RWPE2 (cell line): ENCODE measurements at regions not wholly inside any gene's neighbourhood (a gene's known extent, or its start where the extent isn't known, plus 50 kb on each side); places are given as distances from the start of the nearest gene placed in this dataset.

Experiments used
- ATAC-seq: fragments of 200-7000 bp; cut with Tn5 transposase; 3 replicates; pipeline ENCODE4 v1.9.1; 2021; ENCODE audit warnings: low read depth
- DNase-seq: peaks from one replicate; pipeline ENCODE4 v3.0.0-alpha.2; 2020; ENCODE audit warnings: low spot score
- H3K27ac ChIP-seq: fragments of 450-650 bp; 2 replicates; pipeline ENCODE4 v1.5.1; 2017; ENCODE audit warnings: mild to moderate bottlenecking; ENCODE audit not compliant: poor library complexity, severe bottlenecking
- H3K27me3 ChIP-seq: fragments of 250-450 bp; sonication (Bioruptor Pico); 2 replicates; pipeline ENCODE4 v1.5.1; 2021; ENCODE audit warnings: mild to moderate bottlenecking, moderate library complexity; ENCODE audit not compliant: insufficient read depth, poor library complexity, severe bottlenecking
- H3K36me3 ChIP-seq: fragments of 250-450 bp; sonication (Bioruptor Pico); 2 replicates; pipeline ENCODE4 v1.5.1; 2020; ENCODE audit warnings: low read depth, mild to moderate bottlenecking, moderate library complexity
- H3K4me1 ChIP-seq: fragments of 250-450 bp; sonication (Bioruptor Pico); 2 replicates; pipeline ENCODE4 v1.5.1; 2021; ENCODE audit warnings: mild to moderate bottlenecking, moderate library complexity; ENCODE audit not compliant: insufficient read depth, poor library complexity, severe bottlenecking
- H3K4me3 ChIP-seq: fragments of 250-450 bp; sonication (Bioruptor Pico); 2 replicates; pipeline ENCODE4 v1.5.1; 2021; ENCODE audit warnings: mild to moderate bottlenecking, moderate library complexity; ENCODE audit not compliant: severe bottlenecking
- H3K9me3 ChIP-seq: fragments of 250-450 bp; sonication (Bioruptor Pico); 2 replicates; pipeline ENCODE4 v1.5.1; 2021; ENCODE audit warnings: mild to moderate bottlenecking, moderate library complexity; ENCODE audit not compliant: severe bottlenecking
- CTCF ChIP-seq: fragments of 450-650 bp; IDR thresholded peaks from one replicate; pipeline ENCODE4 v1.5.1; 2017; ENCODE audit warnings: mild to moderate bottlenecking, moderate library complexity; ENCODE audit not compliant: poor library complexity, severe bottlenecking

GRCh38 chr3:55204417-55204816 lies 276.6 kb upstream of the LRTM1 start:
- no peak for TF ChIP-seq CTCF
- ATAC-seq (no peak), DNase-seq (no peak)
- Histone ChIP-seq H3K27me3 (no peaks in the 10 kb centered on the region), H3K4me3 (no peak overlapping the region), H3K36me3 (no peaks in the 10 kb centered on the region), H3K27ac (no peak overlapping the region), H3K9me3 (no peaks in the 10 kb centered on the region), H3K4me1 (no peaks in the 10 kb centered on the region)

DNA sequence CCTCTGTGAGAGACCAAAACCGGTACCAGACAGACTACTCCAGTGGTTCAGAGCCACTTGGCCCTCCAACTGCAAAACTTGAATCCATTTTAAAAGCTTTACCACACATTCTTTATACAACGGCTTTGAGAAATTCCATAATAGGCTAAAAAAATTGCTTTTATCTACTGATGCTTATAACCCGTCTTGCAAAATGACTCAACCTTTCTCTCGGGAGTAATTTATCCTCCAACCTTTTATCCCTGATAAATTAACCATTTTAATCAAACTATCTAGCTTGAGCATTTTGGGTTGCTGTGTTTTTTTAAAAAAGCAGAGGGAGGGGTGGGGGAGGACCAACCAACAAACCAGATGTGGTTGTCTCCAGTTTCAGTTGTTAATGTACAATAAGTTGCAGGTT lies 275.7 kb upstream of the LRTM1 start:
- Histone ChIP-seq H3K4me1 (no peaks in the 10 kb centered on the region), H3K36me3 (no peaks in the 10 kb centered on the region), H3K27ac (no peak overlapping the region), H3K27me3 (no peaks in the 10 kb centered on the region), H3K9me3 (no peaks in the 10 kb centered on the region), H3K4me3 (no peak overlapping the region)
- ATAC-seq (no peak), DNase-seq (no peak)
- no peak for TF ChIP-seq CTCF

DNA sequence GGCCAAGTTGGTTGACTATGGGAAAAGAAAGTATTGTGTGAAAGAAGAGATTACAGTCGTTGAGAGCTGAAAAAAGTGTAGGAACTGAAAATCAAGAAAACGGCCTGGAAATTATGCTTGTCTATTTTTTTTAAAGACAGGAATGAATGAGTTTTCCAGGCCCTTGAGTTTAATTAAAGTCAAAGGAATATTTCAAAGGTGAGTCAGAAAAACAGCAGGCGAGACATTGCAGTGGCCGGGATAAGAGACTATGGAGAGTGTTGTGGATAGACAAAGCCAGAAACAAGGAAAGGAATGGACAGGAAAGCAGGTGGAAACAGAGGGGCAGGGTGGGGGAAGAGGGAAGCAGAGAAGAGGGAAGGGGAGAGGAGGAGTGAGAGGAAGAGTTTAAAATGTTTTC lies 275.1 kb upstream of the LRTM1 start:
- H3K27me3 ChIP-seq, result no peaks in the 10 kb centered on the region
- no peak overlapping the region for H3K27ac ChIP-seq
- no peaks in the 10 kb centered on the region for H3K4me1 ChIP-seq
- no peak for ATAC-seq
- H3K9me3 ChIP-seq, result no peaks in the 10 kb centered on the region
- no peak overlapping the region for H3K4me3 ChIP-seq
- no peak for TF ChIP-seq CTCF
- no peak for DNase-seq
- H3K36me3 ChIP-seq, result no peaks in the 10 kb centered on the region

DNA sequence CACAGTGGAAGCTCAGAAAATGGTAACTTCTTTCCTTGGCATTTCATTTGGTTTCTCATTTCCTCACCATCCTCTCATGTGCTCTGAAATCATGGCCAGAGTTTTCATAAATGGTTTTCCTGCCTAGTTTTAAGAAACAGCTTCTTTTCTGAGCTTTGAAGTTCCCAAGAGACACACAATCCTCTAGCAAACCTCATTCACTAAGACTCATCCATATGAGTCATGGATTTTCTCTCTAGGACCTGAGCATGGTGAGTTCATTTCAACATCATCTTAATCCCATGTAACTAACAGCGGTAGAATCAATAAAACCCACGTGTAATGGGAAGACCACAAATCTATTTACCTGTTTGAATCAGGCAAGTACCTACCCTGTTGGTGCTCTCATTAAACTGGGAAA lies 274.5 kb upstream of the LRTM1 start:
- Histone ChIP-seq H3K9me3 (no peaks in the 10 kb centered on the region), H3K27ac (no peak overlapping the region)
- no peak for DNase-seq

GRCh38 chr3:55201779-55202178 lies 273.9 kb upstream of the LRTM1 start:
- H3K4me3 ChIP-seq, result no peak overlapping the region
- no peaks in the 10 kb centered on the region for H3K4me1 ChIP-seq
- ATAC-seq (no peak), DNase-seq (no peak)
- no peaks in the 10 kb centered on the region for H3K36me3 ChIP-seq
- no peaks in the 10 kb centered on the region for H3K9me3 ChIP-seq
- TF ChIP-seq CTCF, result no peak
- H3K27me3 ChIP-seq, result no peaks in the 10 kb centered on the region
- no peak overlapping the region for H3K27ac ChIP-seq

More for the DNA sequence above, 274.5 kb upstream of the LRTM1 start:
- peak; percentile 54; the same call in 2 of the 3 replicates for ATAC-seq
- H3K27me3 ChIP-seq, result no peaks in the 10 kb centered on the region
- TF ChIP-seq CTCF, result no peak
- no peaks in the 10 kb centered on the region for H3K36me3 ChIP-seq
- H3K4me1 ChIP-seq, result no peaks in the 10 kb centered on the region
- H3K4me3 ChIP-seq, result no peak overlapping the region
